ENCODE measurements at regions not wholly inside any gene's neighbourhood (a gene's known extent, or its start where the extent isn't known, plus 50 kb on each side); places are given as distances from the start of the nearest gene placed in this dataset.

DNA sequence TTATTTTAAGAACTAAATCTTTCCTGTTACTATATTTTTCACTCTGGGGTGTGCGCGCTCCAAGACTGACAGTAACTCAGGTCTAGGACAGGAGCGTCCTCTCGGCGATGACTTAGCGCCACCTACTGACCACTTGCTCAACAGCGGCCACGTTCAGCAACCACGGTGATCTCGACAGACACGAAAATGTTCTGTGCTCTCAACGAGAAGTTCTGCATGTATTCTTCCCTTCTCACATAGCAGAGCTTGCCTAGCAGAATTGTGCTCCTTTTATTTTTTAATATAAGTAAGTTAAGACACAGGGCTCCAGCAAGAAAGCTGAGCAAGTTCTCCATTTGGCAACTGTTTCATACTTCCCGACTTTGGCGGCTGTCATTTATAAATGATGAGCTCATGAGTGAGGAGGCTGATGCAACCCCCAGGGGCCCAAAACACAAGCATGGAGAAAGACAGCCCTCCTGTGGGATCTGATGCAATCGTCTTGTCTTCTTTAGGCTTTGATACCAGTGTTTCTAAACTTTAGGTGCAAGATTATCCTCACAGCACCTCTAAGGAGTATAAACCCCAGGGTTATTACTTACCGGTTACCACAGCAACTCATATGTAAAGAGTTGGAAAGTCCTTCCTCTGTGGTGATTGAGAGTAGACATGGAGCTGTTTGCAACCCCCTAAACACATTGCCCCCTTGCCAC is 92.6 kb downstream of the HHIPL2 start:
- no peaks in the 10 kb centered on the region for H3K23me2 ChIP-seq (ENCODE audit: insufficient read length, low read depth, low read length, poor library complexity, severe bottlenecking)
- H3K27me3 Mint-ChIP-seq (ENCODE audit: low read depth), result peaks cover 7% of the 10 kb centered on the region
- H3K4me3 Mint-ChIP-seq, result no peak overlapping the region
- no peak overlapping the region for H2BK120ac ChIP-seq (ENCODE audit: low read depth, low read length, poor library complexity, severe bottlenecking)
- H3K27ac Mint-ChIP-seq, result peak overlapping the region in 1 of 3 experiments; percentile 83; a peak in 2 of 7 replicates
- no peak overlapping the region for H3T11ph ChIP-seq (ENCODE audit: low read length)
- H2AK5ac ChIP-seq (ENCODE audit: insufficient read length, low read length), result no peak overlapping the region
- no peak overlapping the region for H3K23ac ChIP-seq (ENCODE audit: insufficient read length, low read depth, low read length)
- no peak overlapping the region for H3K4ac ChIP-seq (ENCODE audit: low read depth, low read length)
- TF ChIP-seq, protein P1, sequence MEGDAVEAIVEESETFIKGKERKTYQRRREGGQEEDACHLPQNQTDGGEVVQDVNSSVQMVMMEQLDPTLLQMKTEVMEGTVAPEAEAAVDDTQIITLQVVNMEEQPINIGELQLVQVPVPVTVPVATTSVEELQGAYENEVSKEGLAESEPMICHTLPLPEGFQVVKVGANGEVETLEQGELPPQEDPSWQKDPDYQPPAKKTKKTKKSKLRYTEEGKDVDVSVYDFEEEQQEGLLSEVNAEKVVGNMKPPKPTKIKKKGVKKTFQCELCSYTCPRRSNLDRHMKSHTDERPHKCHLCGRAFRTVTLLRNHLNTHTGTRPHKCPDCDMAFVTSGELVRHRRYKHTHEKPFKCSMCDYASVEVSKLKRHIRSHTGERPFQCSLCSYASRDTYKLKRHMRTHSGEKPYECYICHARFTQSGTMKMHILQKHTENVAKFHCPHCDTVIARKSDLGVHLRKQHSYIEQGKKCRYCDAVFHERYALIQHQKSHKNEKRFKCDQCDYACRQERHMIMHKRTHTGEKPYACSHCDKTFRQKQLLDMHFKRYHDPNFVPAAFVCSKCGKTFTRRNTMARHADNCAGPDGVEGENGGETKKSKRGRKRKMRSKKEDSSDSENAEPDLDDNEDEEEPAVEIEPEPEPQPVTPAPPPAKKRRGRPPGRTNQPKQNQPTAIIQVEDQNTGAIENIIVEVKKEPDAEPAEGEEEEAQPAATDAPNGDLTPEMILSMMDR (conservative IDR thresholded peaks at IDR 0.05), result peak; percentile 97
- peaks cover 24 to 25% of the 10 kb centered on the region in 2 experiments for H3K9me3 Mint-ChIP-seq
- H2BK12ac ChIP-seq (ENCODE audit: insufficient read length, low read depth, low read length), result no peak overlapping the region
- H2BK20ac ChIP-seq (ENCODE audit: low read depth, low read length, poor library complexity, severe bottlenecking), result no peak overlapping the region
- H2BK5ac ChIP-seq (ENCODE audit: insufficient read length, low read length), result no peak overlapping the region
- no peaks in the 10 kb centered on the region for H3K79me1 ChIP-seq (ENCODE audit: insufficient read depth, low read depth, low read length, poor library complexity, severe bottlenecking)
- no peak overlapping the region for H3K27ac ChIP-seq (ENCODE audit: insufficient read length, low read depth, low read length)
- H3K36me3 Mint-ChIP-seq (ENCODE audit: insufficient read depth in 1 of 3, low read depth in 3 of 3), result peaks cover 10 to 16% (median 15%) of the 10 kb centered on the region in 3 experiments
- H3K9me3 ChIP-seq (ENCODE audit: control insufficient read depth, low read depth, low read length), result no peaks in the 10 kb centered on the region
- no peak overlapping the region for H4K8ac ChIP-seq (replicated peaks; ENCODE audit: insufficient read length, low read depth, low read length)
- no peaks in the 10 kb centered on the region for H3K27me3 ChIP-seq (ENCODE audit: insufficient read depth, low read length)
- H3K79me2 ChIP-seq (ENCODE audit: insufficient read depth, low read length), result no peaks in the 10 kb centered on the region
- peak; percentile 82 for DNase-seq
- H3K14ac ChIP-seq (ENCODE audit: insufficient read depth, low read length), result no peak overlapping the region
- no peak overlapping the region for H3K9ac ChIP-seq (ENCODE audit: extremely low read depth, insufficient read length, low read length)
- H3K4me1 ChIP-seq (ENCODE audit: insufficient read depth, low read length), result no peaks in the 10 kb centered on the region; the same call in 1 of the 2 replicates
- no CpG with 5 or more reads among the region's 16 CpGs for WGBS (ENCODE audit: extremely low coverage, insufficient read length, low lambda C conversion rate)
- H2AFZ ChIP-seq (ENCODE audit: low read length), result peak overlapping the region; percentile 83
- peaks cover 12 to 18% of the 10 kb centered on the region in 2 experiments; a peak in 3 of 4 replicates for H3K4me1 Mint-ChIP-seq
- H4K5ac ChIP-seq (ENCODE audit: insufficient read length, low read depth, low read length), result no peak overlapping the region
- H2BK15ac ChIP-seq (ENCODE audit: low read depth, low read length), result no peak overlapping the region
- H3K18ac ChIP-seq (ENCODE audit: insufficient read length, low read depth, low read length), result no peak overlapping the region
- no peak overlapping the region for H3K56ac ChIP-seq (ENCODE audit: insufficient read length, low read depth, low read length)
- H4K91ac ChIP-seq (ENCODE audit: insufficient read length, low read depth, low read length), result no peak overlapping the region
- H3K4me2 ChIP-seq (ENCODE audit: insufficient read depth, insufficient read length, low read length), result no peak overlapping the region
- no peaks in the 10 kb centered on the region for H4K20me1 ChIP-seq (ENCODE audit: control insufficient read depth, insufficient read depth, insufficient read length)
